GM18505 (cell line): ENCODE measurements at regions not wholly inside any gene's neighbourhood (a gene's known extent, or its start where the extent isn't known, plus 50 kb on each side); places are given as distances from the start of the nearest gene placed in this dataset.

ENCODE experiments used
- ATAC-seq: cut with Tn5 transposase; IDR thresholded peaks from one replicate; pipeline ENCODE4 v1.9.1; 2021; ENCODE audit not compliant: unreplicated experiment
- POLR2A ChIP-seq: IDR thresholded peaks from 4 replicates; pipeline ENCODE4 v1.6.1; 2011; ENCODE audit warnings: borderline replicate concordance; ENCODE audit not compliant: insufficient read depth, insufficient read length; ENCODE audit errors: extremely low read depth

DNA sequence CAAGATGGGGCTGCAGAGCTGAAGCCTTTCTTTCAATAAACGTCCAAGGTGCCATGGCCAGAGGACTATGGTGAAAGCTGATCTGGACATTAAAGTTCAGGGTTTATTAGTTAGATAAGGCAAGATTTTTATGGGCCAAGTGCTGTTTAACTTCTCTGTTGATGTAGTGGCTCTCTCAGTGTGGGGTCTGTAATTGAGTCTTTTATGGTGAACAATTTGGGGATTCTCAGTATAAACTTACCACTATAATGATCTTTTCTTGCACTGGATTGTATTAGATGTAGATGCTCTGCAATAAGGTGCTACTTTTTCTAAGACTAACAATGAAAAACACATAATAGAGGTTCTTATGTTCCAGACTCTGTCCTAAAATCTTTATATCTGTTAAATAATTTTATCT is 190.1 kb upstream of the KLF12 start:
- ATAC-seq, result no peak
- TF ChIP-seq POLR2A, result no peak

DNA sequence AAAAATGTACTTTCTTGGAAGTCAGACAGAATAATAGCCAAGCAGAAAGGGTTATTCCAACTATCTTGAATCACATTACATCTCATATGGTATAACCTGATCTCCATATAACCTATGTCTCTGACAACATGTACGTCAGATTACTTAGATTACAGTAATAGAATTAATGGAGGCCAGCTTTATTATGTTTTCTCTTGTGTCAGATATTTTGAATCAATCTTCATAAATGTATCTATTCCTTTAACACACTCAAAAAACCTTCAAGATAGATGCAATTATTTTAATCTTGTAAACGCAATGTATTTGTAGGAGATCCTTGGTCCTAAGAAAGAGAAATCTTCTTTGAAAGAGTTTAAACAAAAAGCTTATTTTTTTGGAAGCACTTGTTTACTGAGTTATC is 188.4 kb upstream of the KLF12 start:
- no peak for TF ChIP-seq POLR2A
- ATAC-seq, result no peak

DNA sequence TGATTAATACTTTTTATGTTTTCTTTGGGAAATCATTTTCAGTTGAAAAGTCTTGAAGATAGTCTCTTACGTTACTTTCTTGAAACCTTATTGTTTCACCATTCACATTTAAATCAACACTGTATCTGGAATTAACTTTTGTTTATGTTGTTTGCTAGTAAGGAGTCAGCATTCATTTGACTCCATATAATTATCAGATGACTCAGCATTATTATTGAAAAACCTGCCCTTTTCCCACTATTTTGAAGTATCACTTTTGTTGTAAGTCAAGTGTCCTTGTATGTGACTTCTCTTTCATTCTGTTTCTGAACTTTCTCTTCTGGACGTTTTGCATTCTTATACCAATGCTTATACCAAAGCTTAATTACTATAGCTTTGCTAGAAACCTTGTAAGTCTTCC is 186.1 kb upstream of the KLF12 start:
- ATAC-seq, result no peak
- TF ChIP-seq POLR2A, result no peak

DNA sequence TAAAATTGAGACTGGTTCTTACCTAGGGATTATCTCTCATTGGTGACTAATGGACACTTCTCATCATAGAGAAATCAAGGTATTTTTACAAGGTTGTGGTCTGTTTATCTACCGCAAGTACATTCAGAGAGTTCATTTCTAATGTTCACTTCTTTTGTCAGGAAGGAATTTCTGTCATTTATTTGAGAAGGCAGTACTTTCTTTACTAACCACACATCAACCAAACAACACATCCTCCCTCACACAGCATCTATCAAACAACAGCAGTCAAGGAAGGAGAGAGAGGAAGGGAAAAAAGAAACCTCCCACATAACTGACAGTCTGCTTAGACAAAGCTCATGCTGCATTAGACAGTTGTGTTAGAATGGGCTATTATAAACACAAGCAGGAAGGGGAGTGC is 182.3 kb upstream of the KLF12 start:
- no peak for ATAC-seq
- no peak for TF ChIP-seq POLR2A

DNA sequence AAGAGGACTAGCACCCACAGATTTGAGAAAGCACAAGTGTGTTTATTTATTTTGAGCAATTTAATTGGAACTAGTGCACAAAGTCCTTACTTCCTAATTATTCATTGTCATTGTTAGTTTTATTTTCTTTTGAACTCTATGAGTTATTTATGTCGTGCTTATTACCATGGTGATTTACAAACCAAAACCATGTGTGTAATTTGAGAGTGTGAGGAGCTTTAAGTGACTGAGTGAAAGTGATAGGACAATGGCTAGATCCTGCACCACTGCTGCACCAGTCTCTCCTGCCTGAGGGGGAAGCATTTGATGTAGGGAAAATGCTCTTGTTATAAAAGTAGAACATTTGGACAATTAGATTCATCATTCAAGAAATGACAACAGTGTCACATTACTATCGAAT is 172.3 kb upstream of the KLF12 start:
- TF ChIP-seq POLR2A, result no peak
- no peak for ATAC-seq

DNA sequence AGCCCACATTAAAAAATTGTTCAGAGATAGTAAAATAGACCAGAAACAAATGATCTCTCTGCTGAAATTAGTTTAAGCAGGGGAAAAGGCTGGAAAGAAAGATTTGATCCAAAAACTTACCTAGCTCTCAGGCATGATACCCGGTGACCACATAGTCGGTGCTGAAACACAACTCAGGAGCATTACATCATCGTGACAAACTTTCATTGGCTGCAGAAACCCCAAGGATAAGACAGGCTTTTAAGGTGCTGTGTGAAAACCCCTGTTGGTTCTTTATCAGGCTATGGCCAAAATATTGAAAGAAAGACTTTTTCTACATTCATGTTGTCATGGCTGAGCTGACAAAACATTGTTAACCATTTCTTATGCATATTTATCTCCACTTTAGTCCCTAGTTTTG is 171.7 kb upstream of the KLF12 start:
- no peak for ATAC-seq
- TF ChIP-seq POLR2A, result no peak

DNA sequence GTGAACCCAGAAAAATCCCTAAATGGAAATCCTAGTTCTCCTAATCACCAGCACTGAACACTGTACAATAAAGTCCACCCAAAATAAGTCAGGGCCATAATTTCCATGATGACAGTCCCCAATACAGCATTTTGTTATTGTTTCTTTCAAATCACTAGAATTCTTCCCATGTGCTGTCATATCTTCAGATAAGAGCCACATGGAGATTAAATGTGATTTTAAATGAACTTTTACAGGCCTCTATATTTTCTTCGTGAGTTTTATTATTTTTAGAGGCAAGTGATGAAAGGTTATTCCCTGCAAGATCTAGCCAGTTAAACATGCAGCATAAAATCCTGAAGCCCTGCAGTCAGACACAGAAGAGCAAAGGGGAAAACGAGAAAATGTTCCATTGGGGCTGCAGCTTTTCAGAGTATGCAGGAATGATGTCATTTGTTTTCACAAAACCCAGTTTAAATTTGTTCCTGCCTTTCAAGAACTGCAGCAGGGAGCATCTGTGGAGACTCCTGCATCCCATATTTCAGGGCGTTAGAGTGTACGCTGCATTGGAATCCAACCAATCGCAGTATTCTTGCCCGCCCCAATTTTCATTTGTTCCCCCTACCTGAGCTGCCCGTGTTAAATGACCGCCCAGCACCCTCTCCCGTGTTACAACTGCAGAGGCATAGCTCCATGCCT is 167.2 kb upstream of the KLF12 start:
- no peak for ATAC-seq

DNA sequence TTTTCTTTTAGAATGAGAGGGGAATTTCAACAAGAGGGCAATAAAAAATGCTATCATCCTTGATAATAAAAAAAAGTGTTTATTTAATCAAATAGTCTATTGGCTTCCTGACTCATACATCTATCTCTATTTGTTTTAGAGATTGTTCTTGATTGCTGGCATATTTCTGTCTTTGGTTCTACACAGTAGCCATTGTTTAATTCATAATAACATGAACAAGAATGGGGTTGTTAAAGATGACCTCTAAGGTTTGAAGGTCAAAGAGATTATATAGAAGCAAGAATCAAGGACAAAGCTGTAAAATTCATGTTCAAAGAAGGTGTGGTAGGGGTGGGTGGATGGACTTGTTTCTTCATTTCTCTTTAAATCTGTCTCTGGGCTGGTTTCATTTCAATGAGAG is 166.0 kb upstream of the KLF12 start:
- TF ChIP-seq POLR2A, result no peak
- ATAC-seq, result no peak

More for the DNA sequence above, 167.2 kb upstream of the KLF12 start:
- no peak for TF ChIP-seq POLR2A

DNA sequence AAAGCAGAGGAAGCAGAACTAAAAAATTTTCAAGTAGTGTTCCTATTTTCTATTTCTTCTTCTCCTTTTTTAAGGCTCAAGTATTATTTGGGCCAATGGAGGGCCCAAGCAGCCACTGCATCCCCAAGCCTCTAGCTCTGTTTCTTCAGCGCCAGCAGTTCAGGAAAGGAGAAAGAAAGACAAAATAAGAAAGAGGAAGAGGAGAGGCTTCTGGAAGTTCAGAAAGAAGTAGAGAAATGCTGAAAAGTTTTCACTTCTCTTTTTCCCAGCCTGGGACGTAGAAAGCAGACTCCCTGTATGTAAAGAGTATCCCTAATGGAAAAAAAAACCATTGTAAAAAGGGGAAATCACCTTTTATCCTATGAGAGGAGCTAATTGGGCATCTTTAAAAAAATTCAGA is 165.5 kb upstream of the KLF12 start:
- TF ChIP-seq POLR2A, result no peak
- no peak for ATAC-seq

DNA sequence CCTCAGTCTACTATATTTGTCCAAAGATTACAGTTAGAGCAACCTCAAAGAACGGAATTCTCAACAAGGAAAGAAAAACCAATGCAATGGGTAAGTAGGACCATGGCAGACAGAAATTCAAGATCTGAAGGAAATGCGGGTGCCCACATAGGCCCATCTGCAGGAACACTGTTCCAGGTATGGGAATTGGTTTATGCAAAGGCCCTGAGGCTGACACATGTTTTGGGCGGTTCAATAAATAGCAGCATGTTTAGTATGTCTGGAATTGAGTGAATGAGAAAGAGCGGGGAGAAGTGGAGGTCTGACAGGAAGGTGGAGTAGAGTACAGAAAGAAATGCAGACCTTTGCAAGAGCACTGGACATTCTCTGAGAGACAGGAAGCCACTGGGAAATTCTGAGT is 164.7 kb upstream of the KLF12 start:
- TF ChIP-seq POLR2A, result no peak
- ATAC-seq, result no peak

DNA sequence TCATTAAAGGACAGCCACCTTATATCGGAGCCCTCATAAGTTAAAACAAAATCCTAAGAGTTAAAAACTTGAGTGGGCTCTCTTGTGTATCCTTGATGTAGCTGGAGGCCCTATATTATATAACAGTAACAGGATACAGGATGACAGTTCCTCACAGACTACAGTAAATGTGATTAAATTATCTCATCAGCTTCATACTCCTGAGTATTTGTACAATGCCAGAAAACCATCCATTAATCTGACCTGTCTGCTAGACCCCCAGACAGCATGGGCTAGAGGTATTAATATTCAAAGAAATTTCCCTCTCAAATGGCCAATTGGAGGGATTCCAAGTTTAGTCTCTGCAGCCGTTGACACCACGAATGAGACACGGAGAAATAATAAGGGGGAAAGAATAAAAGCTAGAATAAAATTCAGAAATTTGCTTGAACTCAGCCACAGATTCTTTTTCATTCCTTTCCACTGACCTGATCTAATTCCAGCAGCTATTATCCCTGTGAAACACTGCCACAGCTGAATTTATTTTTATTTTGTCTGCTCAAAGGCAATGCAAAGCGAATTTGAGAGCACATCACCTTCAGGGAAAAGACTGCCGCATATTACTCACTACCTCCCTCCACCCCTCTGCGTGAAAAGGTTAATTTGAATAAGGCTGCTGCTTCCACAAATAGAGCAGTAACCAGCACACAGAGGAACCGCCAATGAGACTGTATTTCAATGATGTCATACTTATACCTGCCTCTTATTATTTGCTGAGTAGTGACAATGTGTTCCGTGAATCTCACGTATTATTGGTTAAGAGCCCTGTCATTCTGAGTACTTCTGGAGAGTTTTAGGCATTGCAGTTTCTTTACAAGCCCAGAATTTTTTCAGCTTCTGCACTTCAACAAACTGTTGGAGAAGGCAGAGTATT is 155.9 kb upstream of the KLF12 start:
- peak; percentile 70 for ATAC-seq
- no peak for TF ChIP-seq POLR2A

DNA sequence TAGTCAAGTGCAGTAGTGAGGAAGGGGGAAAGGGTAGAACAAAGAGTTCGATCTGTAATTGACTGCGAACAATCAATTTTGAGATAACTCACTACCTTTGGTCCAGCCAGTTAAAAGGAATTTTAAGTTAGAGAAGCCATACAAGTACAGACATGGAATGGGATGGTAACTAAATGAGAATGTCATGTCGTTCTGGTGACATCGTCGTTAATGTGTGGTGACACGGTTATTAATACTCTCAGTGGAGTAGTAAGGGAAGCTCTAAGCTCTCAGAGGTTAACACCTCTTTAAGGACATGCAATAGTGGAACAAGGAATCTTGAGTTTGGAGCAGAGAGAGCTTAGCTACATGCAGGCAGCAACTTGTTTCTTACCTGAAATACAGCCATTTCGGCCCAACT is 154.9 kb upstream of the KLF12 start:
- no peak for ATAC-seq

DNA sequence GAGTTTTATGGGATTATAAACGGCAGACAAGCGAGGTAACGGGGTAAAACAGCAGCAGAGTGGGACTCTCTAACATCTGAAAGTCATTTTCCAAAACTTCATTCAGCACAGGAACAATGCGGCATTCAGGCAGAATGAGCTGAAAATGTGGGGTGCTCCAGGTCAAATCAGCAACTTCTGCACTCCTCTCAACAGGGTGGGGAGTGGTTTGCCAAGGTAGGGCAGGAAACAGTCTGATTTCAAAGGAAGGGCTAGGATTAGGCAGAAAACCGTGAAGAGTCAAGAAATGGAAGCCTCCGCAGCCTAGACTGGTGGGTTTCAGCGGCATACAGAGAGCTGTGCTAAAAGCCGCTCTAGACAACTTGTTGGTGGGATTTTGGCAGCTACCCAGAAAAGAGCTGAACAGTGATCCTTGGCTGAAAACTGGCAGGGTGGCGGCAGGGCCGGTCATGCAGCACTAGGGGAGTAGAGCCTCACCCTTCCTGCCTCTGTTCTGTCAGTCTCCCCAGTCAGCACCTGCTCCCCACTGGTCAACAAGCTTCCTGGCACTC is 154.2 kb upstream of the KLF12 start:
- ATAC-seq, result no peak
- TF ChIP-seq POLR2A, result no peak

More for the DNA sequence above, 154.9 kb upstream of the KLF12 start:
- TF ChIP-seq POLR2A, result no peak

DNA sequence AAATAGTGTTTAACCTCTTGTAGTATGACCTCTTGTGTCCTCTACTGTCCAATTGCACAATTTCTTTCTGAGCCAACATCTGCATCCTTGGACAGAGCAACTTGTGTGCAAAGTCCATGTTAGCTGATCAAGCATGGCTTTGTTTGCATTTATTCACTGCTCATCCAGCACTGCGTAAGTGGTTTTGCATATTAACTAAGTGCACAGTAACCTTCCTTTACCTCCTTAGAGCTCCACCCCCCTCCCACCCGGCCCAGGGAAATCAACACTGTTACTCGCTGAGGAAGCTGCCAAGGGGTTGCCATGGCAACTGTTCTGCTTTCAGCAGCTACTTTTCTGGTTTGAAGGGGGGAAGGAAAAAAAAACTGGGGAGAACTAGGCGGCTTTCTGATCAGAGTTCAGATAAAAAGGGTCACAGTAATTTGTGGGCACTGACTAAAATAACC is 153.5 kb upstream of the KLF12 start:
- peak; percentile 46 for ATAC-seq
- TF ChIP-seq POLR2A, result no peak
